ENCODE measurements at regions not wholly inside any gene's neighbourhood (a gene's known extent, or its start where the extent isn't known, plus 50 kb on each side); places are given as distances from the start of the nearest gene placed in this dataset.
"Not testable (repeated sequence)": the region's sequence is repeated elsewhere in the genome, so short reads cannot be mapped to it uniquely, and the experiment has no call there.

GRCh38 chr2:36169843-36170242, 185.7 kb upstream of the CRIM1 start:
- Histone ChIP-seq H3K4me3 (ENCODE audit: low read depth, low read length) (no peak overlapping the region), H3K27me3 (ENCODE audit: control insufficient read depth, insufficient read depth, low read length) (no peaks in the 10 kb centered on the region), H3K36me3 (ENCODE audit: control insufficient read depth, insufficient read depth, low read length) (no peaks in the 10 kb centered on the region)
- no peak for TF ChIP-seq CTCF (IDR thresholded peaks at IDR 0.05; ENCODE audit: insufficient read depth, low read length, severe bottlenecking)
- DNase-seq (ENCODE audit: low read depth) (no peak), FAIRE-seq (no peak)

GRCh38 chr2:36168115-36168514, 187.5 kb upstream of the CRIM1 start:
- no peaks in the 10 kb centered on the region for H3K36me3 ChIP-seq (ENCODE audit: control insufficient read depth, insufficient read depth, low read length)
- no peak overlapping the region for H3K4me3 ChIP-seq (ENCODE audit: low read depth, low read length)
- FAIRE-seq (no peak), DNase-seq (ENCODE audit: low read depth) (peak; percentile 3)
- no peaks in the 10 kb centered on the region for H3K27me3 ChIP-seq (ENCODE audit: control insufficient read depth, insufficient read depth, low read length)
- TF ChIP-seq CTCF (IDR thresholded peaks at IDR 0.05; ENCODE audit: insufficient read depth, low read length, severe bottlenecking) = no peak

- DNase-seq (ENCODE audit: low read depth) (no peak), FAIRE-seq (no peak)
- H3K36me3 ChIP-seq (ENCODE audit: control insufficient read depth, insufficient read depth, low read length) = no peaks in the 10 kb centered on the region
- no peak overlapping the region for H3K4me3 ChIP-seq (ENCODE audit: low read depth, low read length)
- no peaks in the 10 kb centered on the region for H3K27me3 ChIP-seq (ENCODE audit: control insufficient read depth, insufficient read depth, low read length)
- no peak for TF ChIP-seq CTCF (IDR thresholded peaks at IDR 0.05; ENCODE audit: insufficient read depth, low read length, severe bottlenecking)
These were observed 190.4 kb upstream of the CRIM1 start for GRCh38 chr2:36165132-36165531.

GRCh38 chr2:36163520-36164254, 191.9 kb upstream of the CRIM1 start:
- Histone ChIP-seq H3K4me3 (ENCODE audit: low read depth, low read length) (no peak overlapping the region), H3K36me3 (ENCODE audit: control insufficient read depth, insufficient read depth, low read length) (no peaks in the 10 kb centered on the region), H3K27me3 (ENCODE audit: control insufficient read depth, insufficient read depth, low read length) (no peaks in the 10 kb centered on the region)
- FAIRE-seq = no peak
- no peak for DNase-seq (ENCODE audit: low read depth)
- no peak for TF ChIP-seq CTCF (IDR thresholded peaks at IDR 0.05; ENCODE audit: insufficient read depth, low read length, severe bottlenecking)

GRCh38 chr2:36157093-36157492, 198.5 kb upstream of the CRIM1 start:
- not testable (repeated sequence) for H3K4me3 ChIP-seq (ENCODE audit: low read depth, low read length); H3K27me3 ChIP-seq (ENCODE audit: control insufficient read depth, insufficient read depth, low read length); FAIRE-seq; DNase-seq (ENCODE audit: low read depth); H3K36me3 ChIP-seq (ENCODE audit: control insufficient read depth, insufficient read depth, low read length)

- FAIRE-seq (no peak), DNase-seq (ENCODE audit: low read depth) (no peak)
- H3K4me3 ChIP-seq (ENCODE audit: low read depth, low read length) = no peak overlapping the region
- no peaks in the 10 kb centered on the region for H3K36me3 ChIP-seq (ENCODE audit: control insufficient read depth, insufficient read depth, low read length)
- no peaks in the 10 kb centered on the region for H3K27me3 ChIP-seq (ENCODE audit: control insufficient read depth, insufficient read depth, low read length)
- no peak for TF ChIP-seq CTCF (IDR thresholded peaks at IDR 0.05; ENCODE audit: insufficient read depth, low read length, severe bottlenecking)
These were observed 207.7 kb upstream of the CRIM1 start for GRCh38 chr2:36147670-36148390.
